K562 (cell line): ENCODE measurements at regions not wholly inside any gene's neighbourhood (a gene's known extent, or its start where the extent isn't known, plus 50 kb on each side); places are given as distances from the start of the nearest gene placed in this dataset.

Source experiments
- ATAC-seq: fragments of 200-7000 bp; cut with Tn5 transposase; 3 replicates; pipeline ENCODE4 v1.9.1; 2020; ENCODE audit warnings: moderate library complexity
- BruUV-seq: library from RNA; stranded (reverse); fragments of 400-500 nt; replicated peaks from 2 replicates; lab custom pipeline; 2021; lab: Mats Ljungman, UMichigan
- CTCF ChIA-PET: fragments of 300-600 bp; formaldehyde crosslinking; extraction: SDS; loops from one replicate; lab custom pipeline; 2021; ENCODE audit warnings: low intra/inter-chr PET ratio; lab: Yijun Ruan, JAX
- POLR2A ChIA-PET: fragments of 300-600, 350-650 bp; sonication (Branson Sonifier 250); formaldehyde crosslinking; extraction: SDS; loops from one replicate; lab custom pipeline; 2021; ENCODE audit warnings: antibody characterized with exemption, inconsistent platforms; lab: Yijun Ruan, JAX
- DNase-seq, 4 experiments: peaks; one replicate each; pipeline versions ENCODE4 v3.0.0 to v3.0.0-alpha.2; 2011 to 2018; ENCODE audit warnings: low spot score in 3 of 4, mixed read lengths in 3 of 4; ENCODE audit errors: extremely low read depth in 1 of 4
- FAIRE-seq: peaks from 2 replicates; lab custom pipeline; 2011; peaks lifted over from hg19 to GRCh38; lab: Jason Lieb, UNC
- H2AFZ ChIP-seq: 2 replicates; pipeline ENCODE4 v1.6.0; 2011; ENCODE audit warnings: low read depth, low read length, control low read depth, inconsistent platforms
- H3K27ac ChIP-seq: fragments of 200-600 bp; 3 replicates; pipeline ENCODE4 v1.8.0; 2011; ENCODE audit warnings: low read depth, mild to moderate bottlenecking, control low read depth, inconsistent platforms, low read length, moderate library complexity, mixed read lengths; ENCODE audit errors: extremely low read depth
- H3K27me3 ChIP-seq, 2 experiments: fragments of 300-600 bp in 1 of 2; 2 replicates in 1 of 2; 3 replicates in 1 of 2; pipeline versions ENCODE4 v1.6.0 to v1.8.0; 2011; ENCODE audit warnings: inconsistent platforms in 2 of 2, low read length in 2 of 2, mild to moderate bottlenecking in 1 of 2, mixed read lengths in 1 of 2, moderate library complexity in 1 of 2; ENCODE audit not compliant: control insufficient read depth in 2 of 2, insufficient read depth in 2 of 2
- H3K36me3 ChIP-seq: fragments of 300-600 bp; 3 replicates; pipeline ENCODE4 v1.8.0; 2011; ENCODE audit warnings: mild to moderate bottlenecking, low read length, inconsistent platforms; ENCODE audit not compliant: control insufficient read depth, insufficient read depth
- H3K4me1 ChIP-seq, 2 experiments: fragments of 200-600 bp in 1 of 2; replicated peaks in 1 of 2; 2 replicates in 1 of 2; 3 replicates in 1 of 2; pipeline versions ENCODE4 v1.5.1 to v1.8.0; 2011; ENCODE audit warnings: inconsistent platforms in 2 of 2, low read length in 2 of 2, mild to moderate bottlenecking in 1 of 2, mixed read lengths in 1 of 2, moderate library complexity in 1 of 2; ENCODE audit not compliant: control insufficient read depth in 2 of 2, insufficient read depth in 2 of 2
- H3K4me2 ChIP-seq: 2 replicates; pipeline ENCODE4 v1.6.1; 2011; ENCODE audit warnings: low read length, control low read depth, inconsistent platforms, mixed read lengths; ENCODE audit not compliant: insufficient read depth
- H3K4me3 ChIP-seq: fragments of 200-600 bp; sonication (generic), shearing (Covaris generic); 2 replicates; pipeline ENCODE4 v1.5.1; 2016; ENCODE audit warnings: control low read depth, inconsistent platforms
- H3K79me2 ChIP-seq: fragments of 200-600 bp; 3 replicates; pipeline ENCODE4 v1.8.0; 2011; ENCODE audit warnings: low read length, inconsistent platforms; ENCODE audit not compliant: control insufficient read depth, insufficient read depth
- H3K9ac ChIP-seq, 2 experiments: 2 replicates each; pipeline versions ENCODE4 v1.6.0 to v1.6.1; 2011; ENCODE audit warnings: low read depth in 2 of 2, low read length in 2 of 2, control low read depth in 1 of 2, inconsistent platforms in 1 of 2, mild to moderate bottlenecking in 1 of 2, mixed read lengths in 1 of 2; ENCODE audit not compliant: insufficient read depth in 1 of 2
- H3K9me1 ChIP-seq: one replicate; pipeline ENCODE4 v1.6.0; 2011; ENCODE audit warnings: inconsistent platforms, mild to moderate bottlenecking, low read length, moderate library complexity; ENCODE audit not compliant: control insufficient read depth, insufficient read depth
- H3K9me3 ChIP-seq: replicated peaks from 2 replicates; pipeline ENCODE4 v1.5.1; 2011; ENCODE audit warnings: low read depth, low read length, inconsistent platforms; ENCODE audit not compliant: control insufficient read depth, insufficient read depth
- H4K20me1 ChIP-seq: replicated peaks from 2 replicates; pipeline ENCODE4 v1.6.1; 2011; ENCODE audit warnings: low read length, inconsistent platforms, mixed read lengths; ENCODE audit not compliant: control insufficient read depth, insufficient read depth
- BRF2 ChIP-seq: IDR thresholded peaks from 3 replicates; pipeline ENCODE4 v1.6.1; 2011; ENCODE audit warnings: borderline replicate concordance, mild to moderate bottlenecking; ENCODE audit not compliant: insufficient read length, insufficient read depth
- ELK1 ChIP-seq: sonication (generic); formaldehyde crosslinking; IDR thresholded peaks from 2 replicates; pipeline ENCODE4 v1.8.1; 2022; ENCODE audit warnings: missing genetic modification reagents
- HNRNPUL1 ChIP-seq: fragments of 200-400 bp; formaldehyde crosslinking; IDR thresholded peaks from 2 replicates; pipeline ENCODE4 v1.6.1; 2017; ENCODE audit warnings: low read length
- NR2C2 ChIP-seq, 2 experiments: fragments of 200-800 bp in 1 of 2; sonication (Bioruptor generic) in 1 of 2; sonication (generic) in 1 of 2; formaldehyde crosslinking in 1 of 2; IDR thresholded peaks; 2 replicates each; pipeline versions ENCODE4 v1.6.1 to v1.8.0; 2016 to 2022; ENCODE audit warnings: mild to moderate bottlenecking in 1 of 2, missing compliant biosample characterization in 1 of 2, missing genetic modification characterization in 1 of 2, missing genetic modification reagents in 1 of 2
- PHB2 ChIP-seq: fragments of 450-650 bp; IDR thresholded peaks from 2 replicates; pipeline ENCODE4 v1.6.1; 2017; ENCODE audit warnings: low read depth
- PHF21A ChIP-seq: fragments of 450-650 bp; IDR thresholded peaks from 2 replicates; pipeline ENCODE4 v1.6.1; 2017; ENCODE audit warnings: low read depth, borderline replicate concordance
- PML ChIP-seq: IDR thresholded peaks from 2 replicates; pipeline ENCODE4 v1.6.1; 2012; ENCODE audit warnings: low read length, inconsistent platforms
- WHSC1 ChIP-seq: IDR thresholded peaks from one replicate; pipeline ENCODE4 v1.6.1; 2012; ENCODE audit warnings: low read length, control low read depth, inconsistent platforms
- ZNF609 ChIP-seq: sonication (generic); formaldehyde crosslinking; IDR thresholded peaks from 2 replicates; pipeline ENCODE4 v1.8.1; 2023; ENCODE audit warnings: missing genetic modification reagents, mild to moderate bottlenecking, borderline replicate concordance
- ZNF639 ChIP-seq, 2 experiments: fragments of 200-800 bp in 1 of 2; sonication (Bioruptor generic) in 1 of 2; sonication (generic) in 1 of 2; formaldehyde crosslinking in 1 of 2; IDR thresholded peaks in 1 of 2; conservative IDR thresholded peaks in 1 of 2; 2 replicates each; pipeline versions ENCODE4 v1.5.0 to v1.6.1; 2016 to 2020; ENCODE audit warnings: missing compliant biosample characterization in 1 of 2, missing genetic modification characterization in 1 of 2, missing genetic modification reagents in 1 of 2
- ZNF717 ChIP-seq: fragments of 250-450 bp; sonication (Bioruptor Pico); IDR thresholded peaks from 2 replicates; pipeline ENCODE4 v1.5.0; 2021
- WGBS: fragments of 100-300 bp; shearing (Covaris generic); methylation state at CpG from one replicate; pipeline ENCODE4 v1.1.6; 2016; ENCODE audit warnings: low coverage, mixed read lengths; ENCODE audit not compliant: insufficient coverage; ENCODE audit errors: missing lambda C conversion rate; 5-methylcytosine and 5-hydroxymethylcytosine counted together
- in situ Hi-C: fragments of 300-500 bp; cut with MboI; formaldehyde crosslinking; loops from 4 replicates; pipeline ENCODE4 v1.15.0; 2018; ENCODE audit warnings: inconsistent platforms, mixed read lengths
- intact Hi-C: fragments of 100-400 bp; cut with micrococcal nuclease; formaldehyde crosslinking; loops from 2 replicates; pipeline ENCODE4 v1.14.2; 2022

GRCh38 chr16:85170066-85170491 lies 57.8 kb upstream of the CIBAR2 start (continued):
- no peak for TF ChIP-seq BRF2
- no peak for TF ChIP-seq HNRNPUL1

GRCh38 chr16:85170590-85171003 lies 58.3 kb upstream of the CIBAR2 start:
- H3K4me3 ChIP-seq = peak overlapping the region; percentile 41; the same call in 1 of the 2 replicates
- intact Hi-C loops (no loop called here), in situ Hi-C loops (no loop called here)
- H3K4me1 ChIP-seq = peaks cover 36 to 72% of the 10 kb centered on the region in 2 experiments
- H3K27ac ChIP-seq = no peak overlapping the region
- H4K20me1 ChIP-seq = peaks cover 44% of the 10 kb centered on the region
- peaks cover 9 to 19% of the 10 kb centered on the region in 2 experiments; a peak in 4 of 5 replicates for H3K27me3 ChIP-seq
- DNase-seq (no peak), ATAC-seq (no peak), FAIRE-seq (no peak)
- ChIA-PET CTCF (no interaction called here), POLR2A (interaction anchor here (0.6 to 3.2 kb wide), 5 partner anchors 15 to 178 kb away, joined by 3 to 10 read pairs (median 3); no protein-coding TSS in a partner anchor)
- H3K9ac ChIP-seq = peak overlapping the region in 1 of 2 experiments; percentile 91; a peak in 2 of 4 replicates
- BruUV-seq = no TSS peak
- no peaks in the 10 kb centered on the region for H3K9me1 ChIP-seq
- H3K79me2 ChIP-seq = peaks cover 59% of the 10 kb centered on the region
- H3K9me3 ChIP-seq = no peaks in the 10 kb centered on the region
- no peak overlapping the region for H3K4me2 ChIP-seq
- H2AFZ ChIP-seq = no peak overlapping the region
- peaks cover 18% of the 10 kb centered on the region; the same call in 1 of the 3 replicates for H3K36me3 ChIP-seq
- WGBS = 84% methylated on average over 17 of the region's 23 CpGs
- TF ChIP-seq PHB2 (no peak), ZNF639 (CRISPR knock-in tag; conservative IDR thresholded peaks at IDR 0.05 in 1 of 2, IDR thresholded peaks at IDR 0.05 in 1 of 2) (no peak), PML (no peak), WHSC1 (no peak), PHF21A (no peak), ELK1 (CRISPR knock-in tag) (peak; percentile 58; the same call in 1 of the 2 replicates), NR2C2 (CRISPR knock-in tag; IDR thresholded peaks at IDR 0.05) (no peak), NR2C2 (tag; IDR thresholded peaks at IDR 0.05) (no peak), ZNF609 (CRISPR knock-in tag) (no peak), ZNF717 (CRISPR knock-in tag) (no peak)
